Neural progenitor cell (in vitro differentiated cells): ENCODE measurements at regions not wholly inside any gene's neighbourhood (a gene's known extent, or its start where the extent isn't known, plus 50 kb on each side); places are given as distances from the start of the nearest gene placed in this dataset.

Experiments used
- DNase-seq: peaks from one replicate; pipeline ENCODE4 v3.0.0-alpha.2; 2016; ENCODE audit warnings: low spot score
- H2AFZ ChIP-seq: fragments of 200-600 bp; sonication (generic); replicated peaks from 2 replicates; pipeline ENCODE4 v1.6.1; 2016; ENCODE audit warnings: antibody characterized with exemption
- H3F3A ChIP-seq: fragments of 200-600 bp; sonication (generic); 2 replicates; pipeline ENCODE4 v1.6.1; 2016; ENCODE audit warnings: antibody characterized with exemption, low read depth
- H3K27ac ChIP-seq: fragments of 200-600 bp; sonication (generic); 2 replicates; pipeline ENCODE4 v1.5.1; 2016; ENCODE audit warnings: mild to moderate bottlenecking
- H3K27me3 ChIP-seq: fragments of 200-600 bp; sonication (generic); 2 replicates; pipeline ENCODE4 v1.6.1; 2016; ENCODE audit warnings: mild to moderate bottlenecking, moderate library complexity
- H3K36me3 ChIP-seq: fragments of 200-600 bp; sonication (generic); 2 replicates; pipeline ENCODE4 v1.5.1; 2016
- H3K4me1 ChIP-seq: fragments of 200-600 bp; sonication (generic); 2 replicates; pipeline ENCODE4 v1.6.1; 2016; ENCODE audit warnings: mixed run types
- H3K4me2 ChIP-seq: fragments of 200-600 bp; sonication (generic); 2 replicates; pipeline ENCODE4 v1.6.1; 2016
- H3K4me3 ChIP-seq: fragments of 200-600 bp; sonication (generic); 2 replicates; pipeline ENCODE4 v1.5.1; 2016
- H3K79me2 ChIP-seq: fragments of 200-600 bp; sonication (generic); 2 replicates; pipeline ENCODE4 v1.6.1; 2016; ENCODE audit warnings: low read depth
- H3K9ac ChIP-seq: fragments of 200-600 bp; sonication (generic); 2 replicates; pipeline ENCODE4 v1.6.1; 2016
- H3K9me3 ChIP-seq: fragments of 200-600 bp; sonication (generic); 2 replicates; pipeline ENCODE4 v1.5.1; 2016; ENCODE audit warnings: low read depth
- H4K20me1 ChIP-seq: fragments of 200-600 bp; sonication (generic); 2 replicates; pipeline ENCODE4 v1.6.1; 2016; ENCODE audit warnings: low read depth
- H3K27ac Mint-ChIP-seq: 3 replicates; pipeline ENCODE4 v1.8.0; 2021; ENCODE audit warnings: mixed read lengths
- H3K27me3 Mint-ChIP-seq: 2 replicates; pipeline ENCODE4 v1.8.0; 2022; ENCODE audit warnings: low read depth, mild to moderate bottlenecking, inconsistent platforms, moderate library complexity, mixed read lengths; ENCODE audit not compliant: insufficient read depth
- H3K36me3 Mint-ChIP-seq: 3 replicates; pipeline ENCODE4 v1.8.0; 2021; ENCODE audit warnings: mixed read lengths
- H3K4me1 Mint-ChIP-seq: 3 replicates; pipeline ENCODE4 v1.8.0; 2021; ENCODE audit warnings: mixed read lengths
- H3K4me3 Mint-ChIP-seq: 3 replicates; pipeline ENCODE4 v1.8.0; 2021; ENCODE audit warnings: mild to moderate bottlenecking, moderate library complexity, mixed read lengths
- H3K9me3 Mint-ChIP-seq: 3 replicates; pipeline ENCODE4 v1.8.0; 2020; ENCODE audit warnings: mixed read lengths
- EZH2 ChIP-seq: fragments of 200-600 bp; sonication (generic); IDR thresholded peaks from 2 replicates; pipeline ENCODE4 v1.6.1; 2017; ENCODE audit warnings: antibody characterized with exemption, mild to moderate bottlenecking, moderate library complexity
- EZH2phosphoT487 ChIP-seq: fragments of 200-600 bp; sonication (generic); IDR thresholded peaks from 2 replicates; pipeline ENCODE4 v1.6.1; 2017; ENCODE audit warnings: antibody characterized with exemption
- TF ChIP-seq, protein P1 (sequence below): fragments of 200-600 bp; sonication (generic); IDR thresholded peaks from 2 replicates; pipeline ENCODE4 v1.5.1; 2017; ENCODE audit warnings: antibody characterized with exemption, mild to moderate bottlenecking

DNA sequence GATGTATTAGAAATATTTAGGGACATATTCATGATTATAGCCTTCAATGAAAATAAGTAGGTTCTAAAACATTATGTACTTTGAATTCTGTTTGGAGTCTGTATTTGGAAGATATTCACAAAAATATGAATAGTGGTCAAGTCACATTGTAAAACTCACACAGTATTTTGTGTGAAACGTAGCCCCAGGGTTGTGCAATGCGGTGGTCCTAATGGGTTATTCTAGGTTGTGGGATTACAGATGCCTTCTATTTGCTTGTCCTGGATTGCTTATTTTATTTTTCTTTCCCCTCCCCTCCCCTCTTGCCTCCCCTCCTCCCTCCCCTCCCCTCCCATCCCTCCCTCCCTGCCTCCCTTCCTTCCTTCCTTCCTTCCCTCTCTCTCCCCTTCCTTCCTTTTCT is 93.7 kb upstream of the THUMPD2 start:
- Mint-ChIP-seq H3K27me3 (no peaks in the 10 kb centered on the region), H3K9me3 (peaks cover 2% of the 10 kb centered on the region), H3K4me1 (peaks cover 12% of the 10 kb centered on the region), H3K4me3 (no peak overlapping the region), H3K27ac (no peak overlapping the region), H3K36me3 (no peaks in the 10 kb centered on the region)
- Histone ChIP-seq H2AFZ (no peak overlapping the region), H3K79me2 (no peaks in the 10 kb centered on the region), H4K20me1 (no peaks in the 10 kb centered on the region), H3K36me3 (no peaks in the 10 kb centered on the region), H3K27ac (no peak overlapping the region), H3K4me3 (no peak overlapping the region), H3K4me1 (no peaks in the 10 kb centered on the region), H3K27me3 (no peaks in the 10 kb centered on the region), H3K4me2 (no peak overlapping the region), H3K9ac (no peak overlapping the region), H3F3A (no peaks in the 10 kb centered on the region), H3K9me3 (no peaks in the 10 kb centered on the region)
- no peak for DNase-seq
- TF ChIP-seq EZH2: no peak
- TF ChIP-seq, protein P1, sequence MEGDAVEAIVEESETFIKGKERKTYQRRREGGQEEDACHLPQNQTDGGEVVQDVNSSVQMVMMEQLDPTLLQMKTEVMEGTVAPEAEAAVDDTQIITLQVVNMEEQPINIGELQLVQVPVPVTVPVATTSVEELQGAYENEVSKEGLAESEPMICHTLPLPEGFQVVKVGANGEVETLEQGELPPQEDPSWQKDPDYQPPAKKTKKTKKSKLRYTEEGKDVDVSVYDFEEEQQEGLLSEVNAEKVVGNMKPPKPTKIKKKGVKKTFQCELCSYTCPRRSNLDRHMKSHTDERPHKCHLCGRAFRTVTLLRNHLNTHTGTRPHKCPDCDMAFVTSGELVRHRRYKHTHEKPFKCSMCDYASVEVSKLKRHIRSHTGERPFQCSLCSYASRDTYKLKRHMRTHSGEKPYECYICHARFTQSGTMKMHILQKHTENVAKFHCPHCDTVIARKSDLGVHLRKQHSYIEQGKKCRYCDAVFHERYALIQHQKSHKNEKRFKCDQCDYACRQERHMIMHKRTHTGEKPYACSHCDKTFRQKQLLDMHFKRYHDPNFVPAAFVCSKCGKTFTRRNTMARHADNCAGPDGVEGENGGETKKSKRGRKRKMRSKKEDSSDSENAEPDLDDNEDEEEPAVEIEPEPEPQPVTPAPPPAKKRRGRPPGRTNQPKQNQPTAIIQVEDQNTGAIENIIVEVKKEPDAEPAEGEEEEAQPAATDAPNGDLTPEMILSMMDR: no peak

DNA sequence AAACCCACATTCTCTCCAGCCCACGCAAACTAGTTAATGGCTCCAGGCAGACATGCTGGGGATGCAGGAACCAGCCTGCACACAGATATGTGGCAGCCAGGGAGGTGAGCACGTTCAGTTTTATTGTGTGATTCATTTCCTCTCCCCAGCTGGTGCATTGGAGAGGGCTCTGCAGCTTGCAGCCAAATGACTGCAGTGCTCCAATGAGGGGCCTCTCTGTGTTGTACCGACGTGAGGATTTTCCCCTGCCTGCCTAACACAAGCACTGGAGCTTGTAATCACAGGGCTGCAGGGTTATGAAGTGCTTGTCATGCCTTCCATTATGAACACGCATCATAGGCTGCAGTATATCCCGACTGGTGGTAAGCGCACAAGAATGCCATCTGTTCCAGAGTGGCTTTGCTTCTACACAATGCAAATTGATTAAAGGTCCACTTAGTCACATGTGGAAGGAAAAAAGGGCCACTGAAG is 92.3 kb upstream of the THUMPD2 start:
- TF ChIP-seq, protein P1: no peak
- TF ChIP-seq EZH2phosphoT487 (no peak), EZH2 (no peak)
- DNase-seq: peak; percentile 6
- no peaks in the 10 kb centered on the region for H3K4me1 ChIP-seq

DNA sequence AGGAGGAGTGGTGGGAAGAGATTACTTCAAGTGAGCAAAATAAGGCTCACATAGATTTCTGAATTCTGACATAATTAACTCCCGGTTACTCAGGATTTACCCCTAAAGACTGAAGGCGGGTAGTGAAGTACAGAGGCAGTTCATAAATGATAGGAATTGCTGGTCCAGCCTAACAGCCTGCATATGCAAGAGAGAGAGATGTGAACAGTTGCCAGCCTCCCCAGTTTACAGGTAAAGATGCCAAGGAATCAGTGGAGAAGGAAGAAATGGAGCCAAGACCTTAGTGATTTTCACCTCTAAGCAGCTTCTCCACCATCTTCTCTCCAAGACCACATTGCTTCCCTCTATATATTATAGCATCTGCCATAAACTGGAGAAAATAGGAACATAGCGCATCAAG is 91.8 kb upstream of the THUMPD2 start:
- Histone ChIP-seq H3K4me1 (no peaks in the 10 kb centered on the region), H4K20me1 (no peaks in the 10 kb centered on the region), H3K9me3 (no peaks in the 10 kb centered on the region), H3K4me3 (no peak overlapping the region), H3K79me2 (no peaks in the 10 kb centered on the region), H2AFZ (no peak overlapping the region), H3K36me3 (no peaks in the 10 kb centered on the region), H3K9ac (no peak overlapping the region), H3F3A (no peaks in the 10 kb centered on the region), H3K4me2 (no peak overlapping the region), H3K27ac (no peak overlapping the region), H3K27me3 (no peaks in the 10 kb centered on the region)
- TF ChIP-seq EZH2: no peak
- no peak for TF ChIP-seq EZH2phosphoT487
- TF ChIP-seq, protein P1: no peak
- Mint-ChIP-seq H3K36me3 (no peaks in the 10 kb centered on the region), H3K27ac (no peak overlapping the region), H3K4me1 (peaks cover 12% of the 10 kb centered on the region), H3K4me3 (no peak overlapping the region), H3K9me3 (no peaks in the 10 kb centered on the region), H3K27me3 (no peaks in the 10 kb centered on the region)
- no peak for DNase-seq

More for the DNA sequence above, 92.3 kb upstream of the THUMPD2 start:
- Mint-ChIP-seq H3K27me3 (no peaks in the 10 kb centered on the region), H3K36me3 (no peaks in the 10 kb centered on the region), H3K4me3 (no peak overlapping the region), H3K27ac (no peak overlapping the region), H3K4me1 (peaks cover 12% of the 10 kb centered on the region), H3K9me3 (peaks cover under 1% of the 10 kb centered on the region)
- Histone ChIP-seq H3K4me3 (no peak overlapping the region), H4K20me1 (no peaks in the 10 kb centered on the region), H3K27ac (no peak overlapping the region), H3K27me3 (no peaks in the 10 kb centered on the region), H3K9me3 (no peaks in the 10 kb centered on the region), H3F3A (no peaks in the 10 kb centered on the region), H3K36me3 (no peaks in the 10 kb centered on the region), H3K79me2 (no peaks in the 10 kb centered on the region), H3K9ac (no peak overlapping the region), H3K4me2 (no peak overlapping the region), H2AFZ (no peak overlapping the region)
